GM12865 (cell line): ENCODE measurements at regions not wholly inside any gene's neighbourhood (a gene's known extent, or its start where the extent isn't known, plus 50 kb on each side); places are given as distances from the start of the nearest gene placed in this dataset.

Source experiments
- DNase-seq: peaks from one replicate; pipeline ENCODE4 v3.0.0; 2010; ENCODE audit warnings: low read depth
- H3K4me3 ChIP-seq: 2 replicates; pipeline ENCODE4 v1.5.1; 2011; ENCODE audit warnings: mild to moderate bottlenecking, low read depth, low read length, control low read depth
- TF ChIP-seq, protein P1 (sequence below): IDR thresholded peaks from 2 replicates; pipeline ENCODE4 v1.5.1; 2011; ENCODE audit warnings: low read length, control low read depth, low read depth, inconsistent platforms; ENCODE audit not compliant: insufficient read depth; ENCODE audit errors: missing control alignments

DNA sequence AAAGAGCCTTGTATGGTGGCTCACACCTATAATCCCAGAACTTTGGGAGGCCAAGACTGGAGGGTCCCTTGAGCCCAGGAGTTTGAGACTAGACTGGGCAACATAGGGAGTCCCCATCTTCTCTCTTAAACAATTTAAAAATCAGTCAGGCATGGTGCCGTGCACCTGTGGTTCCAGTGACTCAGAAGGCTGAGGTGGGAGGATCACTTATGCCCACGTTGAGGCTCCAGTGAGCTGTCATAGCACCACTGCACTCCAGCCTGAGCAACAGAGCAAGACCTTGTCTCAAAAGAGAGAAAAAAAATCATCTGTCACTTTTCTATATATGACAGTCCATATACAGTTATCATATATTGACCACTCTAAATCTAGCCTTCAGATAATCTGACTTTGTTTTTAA is 658.3 kb downstream of the LTN1 start:
- TF ChIP-seq, protein P1, sequence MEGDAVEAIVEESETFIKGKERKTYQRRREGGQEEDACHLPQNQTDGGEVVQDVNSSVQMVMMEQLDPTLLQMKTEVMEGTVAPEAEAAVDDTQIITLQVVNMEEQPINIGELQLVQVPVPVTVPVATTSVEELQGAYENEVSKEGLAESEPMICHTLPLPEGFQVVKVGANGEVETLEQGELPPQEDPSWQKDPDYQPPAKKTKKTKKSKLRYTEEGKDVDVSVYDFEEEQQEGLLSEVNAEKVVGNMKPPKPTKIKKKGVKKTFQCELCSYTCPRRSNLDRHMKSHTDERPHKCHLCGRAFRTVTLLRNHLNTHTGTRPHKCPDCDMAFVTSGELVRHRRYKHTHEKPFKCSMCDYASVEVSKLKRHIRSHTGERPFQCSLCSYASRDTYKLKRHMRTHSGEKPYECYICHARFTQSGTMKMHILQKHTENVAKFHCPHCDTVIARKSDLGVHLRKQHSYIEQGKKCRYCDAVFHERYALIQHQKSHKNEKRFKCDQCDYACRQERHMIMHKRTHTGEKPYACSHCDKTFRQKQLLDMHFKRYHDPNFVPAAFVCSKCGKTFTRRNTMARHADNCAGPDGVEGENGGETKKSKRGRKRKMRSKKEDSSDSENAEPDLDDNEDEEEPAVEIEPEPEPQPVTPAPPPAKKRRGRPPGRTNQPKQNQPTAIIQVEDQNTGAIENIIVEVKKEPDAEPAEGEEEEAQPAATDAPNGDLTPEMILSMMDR = no peak
- H3K4me3 ChIP-seq = no peak overlapping the region
- DNase-seq = peak; percentile 45

DNA sequence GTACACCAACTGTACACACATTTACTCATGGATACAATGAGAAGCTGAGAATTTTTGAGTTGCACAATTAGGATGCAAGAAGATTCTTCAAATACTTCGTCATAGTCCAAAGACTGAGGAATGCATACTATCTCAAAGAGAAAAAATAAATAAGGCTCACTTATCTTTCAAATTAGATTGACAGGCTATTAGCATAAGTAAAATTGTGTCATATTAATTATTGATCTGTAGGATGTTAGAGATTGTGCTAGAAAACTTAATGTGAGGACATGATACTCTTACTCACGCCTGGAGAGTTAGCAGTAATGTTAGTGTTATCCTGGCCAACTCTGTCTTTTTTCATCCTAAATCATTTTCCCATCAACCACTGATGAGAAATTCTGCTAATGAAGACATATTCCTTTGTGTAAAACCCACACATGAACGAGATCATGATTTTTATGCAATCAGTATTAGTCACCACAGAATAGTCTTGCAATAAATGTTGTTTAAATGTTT is 659.0 kb downstream of the LTN1 start:
- TF ChIP-seq, protein P1 = no peak
- DNase-seq = no peak
- H3K4me3 ChIP-seq = no peak overlapping the region

DNA sequence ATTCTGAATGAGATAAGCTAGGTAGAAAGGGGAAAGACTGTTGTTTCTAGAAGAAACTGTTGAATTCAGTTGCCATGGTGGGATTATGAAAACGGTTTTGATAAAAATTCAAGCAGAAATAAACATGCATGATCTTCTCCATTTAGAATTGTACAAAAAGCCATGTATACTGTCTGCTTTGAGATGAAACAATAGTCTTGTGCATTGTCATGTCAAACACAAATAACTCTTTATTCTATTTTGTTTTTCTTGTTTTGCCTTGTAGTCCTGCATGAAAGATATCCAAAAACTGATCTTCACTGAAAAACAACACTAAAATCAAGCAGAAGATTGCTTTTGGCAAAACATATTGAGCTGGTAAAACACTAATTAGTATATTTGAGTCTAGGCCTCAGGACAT is 659.9 kb downstream of the LTN1 start:
- TF ChIP-seq, protein P1 = no peak
- H3K4me3 ChIP-seq = no peak overlapping the region

DNA sequence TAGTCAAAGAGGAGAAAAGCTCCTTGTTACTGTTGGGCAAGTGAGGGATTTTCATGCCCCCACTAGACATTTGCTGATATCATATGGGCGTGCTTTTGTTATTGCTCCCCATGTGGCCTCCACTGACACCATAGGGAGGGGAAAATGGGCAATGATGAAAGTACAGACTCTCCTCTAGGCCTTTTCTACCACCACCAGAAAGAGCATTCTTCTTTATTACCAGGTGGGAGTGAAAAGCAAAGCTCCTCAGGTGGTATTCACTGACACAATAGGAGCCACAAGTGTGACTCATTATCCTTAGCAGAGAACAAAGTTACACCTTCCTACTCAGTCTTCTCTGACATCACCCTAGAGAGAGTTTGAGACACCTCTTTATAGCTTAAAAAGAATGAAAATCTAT is 667.1 kb downstream of the LTN1 start:
- no peak overlapping the region for H3K4me3 ChIP-seq
- DNase-seq = no peak
- TF ChIP-seq, protein P1 = no peak

More for the DNA sequence above, 659.9 kb downstream of the LTN1 start:
- DNase-seq = no peak

DNA sequence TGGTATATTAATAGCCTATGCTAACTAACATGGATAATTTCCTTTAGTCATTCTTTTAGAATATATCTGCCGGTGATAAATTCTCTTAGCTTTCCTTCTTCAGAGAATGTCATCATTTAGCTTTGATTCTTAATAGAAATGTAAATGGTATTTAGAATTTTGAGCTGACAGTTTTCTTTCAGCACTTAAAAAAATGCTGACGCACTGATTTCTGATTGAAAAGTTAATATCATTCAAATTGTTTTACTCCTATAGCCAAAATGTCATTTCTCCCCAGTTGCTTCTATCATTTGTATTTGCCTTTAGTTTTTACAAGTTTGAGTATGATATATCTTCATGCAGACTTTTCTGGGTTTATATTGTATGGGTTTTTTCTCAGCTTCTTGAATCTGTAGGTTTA is 668.0 kb downstream of the LTN1 start:
- H3K4me3 ChIP-seq = no peak overlapping the region
- DNase-seq = no peak
- TF ChIP-seq, protein P1 = no peak

DNA sequence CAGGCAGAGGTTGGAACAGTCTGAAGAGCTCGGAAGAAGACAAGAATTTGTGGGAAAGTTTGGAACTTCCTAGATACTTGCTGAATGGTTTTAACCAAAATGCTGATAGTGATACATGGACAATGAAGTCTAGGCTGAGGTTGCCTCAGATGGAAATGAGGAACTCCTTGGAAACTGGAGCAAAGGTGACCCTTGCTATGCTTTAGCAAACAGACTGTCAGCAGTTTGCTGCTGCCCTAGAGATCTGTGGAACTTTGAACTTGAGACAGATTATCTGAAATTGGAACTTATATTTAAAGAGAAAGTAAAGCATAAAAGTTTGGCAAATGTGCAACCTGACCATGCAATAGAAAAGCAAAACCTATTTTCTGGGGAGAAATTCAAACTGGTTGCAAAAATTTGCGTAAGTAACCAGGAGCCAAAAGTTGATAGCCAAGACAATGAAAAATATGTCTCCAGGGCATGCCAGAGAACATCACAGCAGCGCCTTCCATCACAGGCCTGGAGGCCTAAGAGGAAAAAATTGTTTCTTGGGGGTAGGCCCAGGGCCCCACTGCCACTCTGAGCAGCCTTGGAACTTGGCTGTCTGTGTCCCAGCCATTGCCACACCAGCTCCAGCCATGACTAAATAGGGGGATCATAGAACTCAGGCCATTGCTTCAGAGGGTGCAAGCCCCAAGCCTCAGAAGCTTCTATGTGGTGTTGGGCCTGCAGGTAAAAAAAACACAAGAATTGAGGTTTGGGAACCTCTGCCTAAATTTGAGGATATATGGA is 675.3 kb downstream of the LTN1 start:
- TF ChIP-seq, protein P1 = no peak
- no peak overlapping the region for H3K4me3 ChIP-seq
- DNase-seq = no peak
